K562 (cell line): ENCODE measurements at regions not wholly inside any gene's neighbourhood (a gene's known extent, or its start where the extent isn't known, plus 50 kb on each side); places are given as distances from the start of the nearest gene placed in this dataset.

Source experiments
- ATAC-seq: fragments of 200-7000 bp; cut with Tn5 transposase; 3 replicates; pipeline ENCODE4 v1.9.1; 2020; ENCODE audit warnings: moderate library complexity
- BruUV-seq: library from RNA; stranded (reverse); fragments of 400-500 nt; replicated peaks from 2 replicates; lab custom pipeline; 2021; lab: Mats Ljungman, UMichigan
- CTCF ChIA-PET: fragments of 300-600 bp; formaldehyde crosslinking; extraction: SDS; loops from one replicate; lab custom pipeline; 2021; ENCODE audit warnings: low intra/inter-chr PET ratio; lab: Yijun Ruan, JAX
- POLR2A ChIA-PET: fragments of 300-600, 350-650 bp; sonication (Branson Sonifier 250); formaldehyde crosslinking; extraction: SDS; loops from one replicate; lab custom pipeline; 2021; ENCODE audit warnings: antibody characterized with exemption, inconsistent platforms; lab: Yijun Ruan, JAX
- DNase-seq, 4 experiments: peaks; one replicate each; pipeline versions ENCODE4 v3.0.0 to v3.0.0-alpha.2; 2011 to 2018; ENCODE audit warnings: low spot score in 3 of 4, mixed read lengths in 3 of 4; ENCODE audit errors: extremely low read depth in 1 of 4
- FAIRE-seq: peaks from 2 replicates; lab custom pipeline; 2011; peaks lifted over from hg19 to GRCh38; lab: Jason Lieb, UNC
- H2AFZ ChIP-seq: 2 replicates; pipeline ENCODE4 v1.6.0; 2011; ENCODE audit warnings: low read depth, low read length, control low read depth, inconsistent platforms
- H3K27ac ChIP-seq: fragments of 200-600 bp; 3 replicates; pipeline ENCODE4 v1.8.0; 2011; ENCODE audit warnings: low read depth, mild to moderate bottlenecking, control low read depth, inconsistent platforms, low read length, moderate library complexity, mixed read lengths; ENCODE audit errors: extremely low read depth
- H3K27me3 ChIP-seq, 2 experiments: fragments of 300-600 bp in 1 of 2; 2 replicates in 1 of 2; 3 replicates in 1 of 2; pipeline versions ENCODE4 v1.6.0 to v1.8.0; 2011; ENCODE audit warnings: inconsistent platforms in 2 of 2, low read length in 2 of 2, mild to moderate bottlenecking in 1 of 2, mixed read lengths in 1 of 2, moderate library complexity in 1 of 2; ENCODE audit not compliant: control insufficient read depth in 2 of 2, insufficient read depth in 2 of 2
- H3K36me3 ChIP-seq: fragments of 300-600 bp; 3 replicates; pipeline ENCODE4 v1.8.0; 2011; ENCODE audit warnings: mild to moderate bottlenecking, low read length, inconsistent platforms; ENCODE audit not compliant: control insufficient read depth, insufficient read depth
- H3K4me1 ChIP-seq, 2 experiments: fragments of 200-600 bp in 1 of 2; replicated peaks in 1 of 2; 2 replicates in 1 of 2; 3 replicates in 1 of 2; pipeline versions ENCODE4 v1.5.1 to v1.8.0; 2011; ENCODE audit warnings: inconsistent platforms in 2 of 2, low read length in 2 of 2, mild to moderate bottlenecking in 1 of 2, mixed read lengths in 1 of 2, moderate library complexity in 1 of 2; ENCODE audit not compliant: control insufficient read depth in 2 of 2, insufficient read depth in 2 of 2
- H3K4me2 ChIP-seq: 2 replicates; pipeline ENCODE4 v1.6.1; 2011; ENCODE audit warnings: low read length, control low read depth, inconsistent platforms, mixed read lengths; ENCODE audit not compliant: insufficient read depth
- H3K4me3 ChIP-seq: fragments of 200-600 bp; sonication (generic), shearing (Covaris generic); 2 replicates; pipeline ENCODE4 v1.5.1; 2016; ENCODE audit warnings: control low read depth, inconsistent platforms
- H3K79me2 ChIP-seq: fragments of 200-600 bp; 3 replicates; pipeline ENCODE4 v1.8.0; 2011; ENCODE audit warnings: low read length, inconsistent platforms; ENCODE audit not compliant: control insufficient read depth, insufficient read depth
- H3K9ac ChIP-seq, 2 experiments: 2 replicates each; pipeline versions ENCODE4 v1.6.0 to v1.6.1; 2011; ENCODE audit warnings: low read depth in 2 of 2, low read length in 2 of 2, control low read depth in 1 of 2, inconsistent platforms in 1 of 2, mild to moderate bottlenecking in 1 of 2, mixed read lengths in 1 of 2; ENCODE audit not compliant: insufficient read depth in 1 of 2
- H3K9me1 ChIP-seq: one replicate; pipeline ENCODE4 v1.6.0; 2011; ENCODE audit warnings: inconsistent platforms, mild to moderate bottlenecking, low read length, moderate library complexity; ENCODE audit not compliant: control insufficient read depth, insufficient read depth
- H3K9me3 ChIP-seq: replicated peaks from 2 replicates; pipeline ENCODE4 v1.5.1; 2011; ENCODE audit warnings: low read depth, low read length, inconsistent platforms; ENCODE audit not compliant: control insufficient read depth, insufficient read depth
- H4K20me1 ChIP-seq: replicated peaks from 2 replicates; pipeline ENCODE4 v1.6.1; 2011; ENCODE audit warnings: low read length, inconsistent platforms, mixed read lengths; ENCODE audit not compliant: control insufficient read depth, insufficient read depth
- MYBL2 ChIP-seq, 2 experiments: fragments of 450-650 bp in 1 of 2; sonication (generic) in 1 of 2; formaldehyde crosslinking in 1 of 2; IDR thresholded peaks; 2 replicates each; pipeline versions ENCODE4 v1.6.1 to v1.8.1; 2017 to 2022; ENCODE audit warnings: borderline replicate concordance in 1 of 2, inconsistent platforms in 1 of 2, low read depth in 1 of 2, mild to moderate bottlenecking in 1 of 2, missing genetic modification reagents in 1 of 2, moderate library complexity in 1 of 2
- NELFE ChIP-seq: IDR thresholded peaks from 2 replicates; pipeline ENCODE4 v1.6.1; 2011; ENCODE audit warnings: mild to moderate bottlenecking; ENCODE audit not compliant: insufficient read depth, insufficient read length
- SREBF1 ChIP-seq: fragments of 150-350 bp; IDR thresholded peaks from 2 replicates; pipeline ENCODE4 v1.6.1; 2014; ENCODE audit warnings: antibody characterized with exemption, low read depth, low read length, borderline replicate concordance
- SRSF9 ChIP-seq: fragments of 200-400 bp; formaldehyde crosslinking; IDR thresholded peaks from 2 replicates; pipeline ENCODE4 v1.6.1; 2017; ENCODE audit warnings: low read depth, low read length, borderline replicate concordance
- TAF7 ChIP-seq: fragments of 450-650 bp; IDR thresholded peaks from 2 replicates; pipeline ENCODE4 v1.6.1; 2016; ENCODE audit warnings: missing genetic modification characterization, missing compliant biosample characterization
- in situ Hi-C: fragments of 300-500 bp; cut with MboI; formaldehyde crosslinking; loops from 4 replicates; pipeline ENCODE4 v1.15.0; 2018; ENCODE audit warnings: inconsistent platforms, mixed read lengths
- intact Hi-C: fragments of 100-400 bp; cut with micrococcal nuclease; formaldehyde crosslinking; loops from 2 replicates; pipeline ENCODE4 v1.14.2; 2022
- TF ChIP-seq, protein P1 (sequence below): IDR thresholded peaks from 2 replicates; pipeline ENCODE4 v1.6.1; 2011; ENCODE audit not compliant: insufficient read length; ENCODE audit errors: extremely low read depth
- TF ChIP-seq, protein P2 (sequence below): sonication (generic); formaldehyde crosslinking; IDR thresholded peaks from 2 replicates; pipeline ENCODE4 v1.9.0; 2022; ENCODE audit warnings: mild to moderate bottlenecking, missing genetic modification reagents

DNA sequence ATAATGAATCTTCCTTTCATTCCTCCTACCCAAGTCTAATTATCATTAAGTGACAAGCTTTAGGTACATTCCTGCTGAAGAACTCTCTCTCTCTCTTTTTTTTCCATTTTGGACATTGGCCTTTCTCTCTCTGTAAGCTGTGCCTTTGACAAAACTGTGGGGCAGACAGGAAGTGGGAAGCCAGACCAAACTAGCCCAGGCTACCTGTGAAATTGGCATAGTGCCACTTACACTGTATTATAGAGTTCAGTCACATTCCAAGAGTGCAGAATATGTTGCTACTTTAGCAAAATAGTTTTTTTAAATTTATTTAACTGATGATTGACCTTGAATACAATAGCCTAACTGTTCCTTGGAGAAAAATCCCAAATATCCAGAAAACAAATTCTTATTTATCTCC, 381.5 kb upstream of the ETAA1 start:
- FAIRE-seq (no peak), ATAC-seq (no peak), DNase-seq (no peak)
- intact Hi-C loops (no loop called here), in situ Hi-C loops (no loop called here)
- no peak for TF ChIP-seq SREBF1
- no peak for TF ChIP-seq MYBL2 (IDR thresholded peaks at IDR 0.05; ENCODE audit: low read depth)
- no peak for TF ChIP-seq MYBL2 (CRISPR knock-in tag; IDR thresholded peaks at IDR 0.05; ENCODE audit: borderline replicate concordance)
- TF ChIP-seq, protein P1, sequence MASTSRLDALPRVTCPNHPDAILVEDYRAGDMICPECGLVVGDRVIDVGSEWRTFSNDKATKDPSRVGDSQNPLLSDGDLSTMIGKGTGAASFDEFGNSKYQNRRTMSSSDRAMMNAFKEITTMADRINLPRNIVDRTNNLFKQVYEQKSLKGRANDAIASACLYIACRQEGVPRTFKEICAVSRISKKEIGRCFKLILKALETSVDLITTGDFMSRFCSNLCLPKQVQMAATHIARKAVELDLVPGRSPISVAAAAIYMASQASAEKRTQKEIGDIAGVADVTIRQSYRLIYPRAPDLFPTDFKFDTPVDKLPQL: no peak
- TF ChIP-seq SRSF9: no peak
- no peak for TF ChIP-seq TAF7
- TF ChIP-seq, protein P2, sequence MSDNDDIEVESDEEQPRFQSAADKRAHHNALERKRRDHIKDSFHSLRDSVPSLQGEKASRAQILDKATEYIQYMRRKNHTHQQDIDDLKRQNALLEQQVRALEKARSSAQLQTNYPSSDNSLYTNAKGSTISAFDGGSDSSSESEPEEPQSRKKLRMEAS (CRISPR knock-in tag): no peak
- TF ChIP-seq NELFE: no peak
- Histone ChIP-seq H3K36me3 (no peaks in the 10 kb centered on the region), H4K20me1 (no peaks in the 10 kb centered on the region), H2AFZ (no peak overlapping the region), H3K27ac (no peak overlapping the region), H3K79me2 (no peaks in the 10 kb centered on the region; the same call in 2 of the 3 replicates), H3K4me2 (no peak overlapping the region), H3K4me1 (no peaks in the 10 kb centered on the region), H3K9me3 (no peaks in the 10 kb centered on the region), H3K9me1 (no peaks in the 10 kb centered on the region), H3K9ac (no peak overlapping the region), H3K27me3 (no peaks in the 10 kb centered on the region), H3K4me3 (no peak overlapping the region)
- BruUV-seq: no TSS peak
- ChIA-PET CTCF (no interaction called here), POLR2A (no interaction called here)
